ENCODE measurements at regions not wholly inside any gene's neighbourhood (a gene's known extent, or its start where the extent isn't known, plus 50 kb on each side); places are given as distances from the start of the nearest gene placed in this dataset.
A peak's percentile ranks its signal among the peaks of the same experiment; 100 is the strongest.

DNA sequence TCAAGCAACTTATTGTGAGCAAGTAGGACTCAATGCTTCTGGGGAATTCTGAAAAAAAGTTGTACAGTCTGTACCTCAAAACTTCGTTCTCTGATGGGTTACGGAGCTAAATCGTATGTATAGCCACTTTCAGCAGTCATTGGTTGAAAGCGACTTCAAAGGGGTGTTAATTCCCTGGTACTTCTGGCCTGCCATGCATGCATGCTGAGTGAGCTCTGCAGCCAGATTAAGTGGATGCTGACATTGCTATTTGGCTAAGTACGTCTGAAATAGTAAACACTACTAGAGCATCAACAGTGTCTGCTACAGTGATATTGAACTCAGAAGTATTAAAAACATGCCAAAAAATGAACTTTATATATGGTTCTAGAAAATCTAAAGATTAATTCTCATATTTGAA, 1183.1 kb upstream of the PCDH20 start:
- DNase-seq = no peak

DNA sequence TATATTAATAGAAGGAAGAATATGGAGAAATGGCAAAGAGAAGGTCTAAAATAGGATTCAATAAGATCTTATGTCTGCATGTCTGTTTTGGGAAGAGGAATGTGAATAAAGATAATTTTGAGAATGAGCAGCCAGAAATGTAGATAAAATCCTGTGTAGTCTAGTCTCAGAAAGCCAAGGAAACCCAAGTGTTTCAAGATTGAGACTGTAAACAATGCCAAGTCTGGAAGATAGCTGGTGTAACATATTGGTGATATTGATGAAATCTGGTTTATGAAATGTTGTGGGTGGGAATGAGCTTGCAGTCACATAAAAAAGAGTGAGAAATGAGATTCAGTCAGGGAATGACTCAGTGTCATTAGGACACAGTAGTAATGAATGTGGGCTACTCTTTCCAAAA, 1180.3 kb upstream of the PCDH20 start:
- no peak for DNase-seq

DNA sequence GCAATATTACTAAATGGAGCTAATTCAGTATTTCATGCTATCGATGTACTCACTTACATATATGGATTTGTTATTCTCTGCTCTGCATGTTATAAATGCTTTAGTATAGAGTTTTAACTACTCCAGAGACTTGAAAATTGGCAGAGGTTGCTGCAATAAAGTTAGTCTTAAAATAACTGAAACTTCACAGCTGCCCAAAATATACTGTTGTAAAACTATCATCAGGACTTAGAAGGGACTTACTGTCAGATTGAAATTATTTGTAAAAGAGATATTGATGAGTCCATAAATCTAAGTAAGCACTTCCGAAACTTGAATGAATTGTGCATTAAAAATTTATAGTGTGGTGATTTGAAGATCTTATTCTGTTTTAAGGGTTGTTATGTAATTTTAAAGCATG, 1178.2 kb upstream of the PCDH20 start:
- DNase-seq = no peak

DNA sequence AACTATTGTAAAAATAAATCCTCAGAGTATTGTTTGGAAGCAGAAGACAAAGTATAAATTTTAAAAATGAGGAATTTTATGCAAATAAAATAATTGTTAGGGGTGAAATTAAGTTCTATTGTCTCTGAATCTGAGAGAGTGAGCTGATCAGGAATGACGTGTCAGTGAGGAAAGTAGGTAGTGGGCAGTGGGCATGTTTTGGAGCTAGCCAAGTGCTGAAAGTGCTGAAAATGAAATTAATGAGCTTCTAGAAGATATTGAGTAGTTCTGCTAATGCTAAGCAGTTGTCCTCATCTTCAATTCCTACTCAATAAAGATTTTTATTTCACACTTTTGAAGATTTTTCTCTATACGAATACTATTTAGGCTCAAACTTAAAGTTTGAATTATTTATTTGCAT, 1167.8 kb upstream of the PCDH20 start:
- no peak for DNase-seq

DNA sequence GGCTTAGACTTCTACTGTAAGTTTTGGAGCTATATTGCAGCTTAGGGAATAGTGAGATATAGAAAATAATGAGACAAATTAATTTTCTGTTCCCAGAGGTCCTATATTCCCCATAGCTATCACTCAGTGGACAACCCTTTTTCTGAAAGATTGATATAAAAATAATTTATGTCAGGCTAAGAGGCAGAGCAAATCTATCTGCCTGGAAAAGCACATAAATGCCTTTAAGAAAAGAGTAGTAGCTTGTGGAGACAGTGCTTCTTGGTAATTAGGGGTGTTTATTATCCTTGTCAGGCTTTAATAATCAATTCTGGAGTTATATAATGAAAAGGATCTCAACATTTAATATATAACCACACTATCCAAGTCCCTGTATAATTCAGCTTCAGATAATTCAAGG, 1162.8 kb upstream of the PCDH20 start:
- no peak for DNase-seq

DNA sequence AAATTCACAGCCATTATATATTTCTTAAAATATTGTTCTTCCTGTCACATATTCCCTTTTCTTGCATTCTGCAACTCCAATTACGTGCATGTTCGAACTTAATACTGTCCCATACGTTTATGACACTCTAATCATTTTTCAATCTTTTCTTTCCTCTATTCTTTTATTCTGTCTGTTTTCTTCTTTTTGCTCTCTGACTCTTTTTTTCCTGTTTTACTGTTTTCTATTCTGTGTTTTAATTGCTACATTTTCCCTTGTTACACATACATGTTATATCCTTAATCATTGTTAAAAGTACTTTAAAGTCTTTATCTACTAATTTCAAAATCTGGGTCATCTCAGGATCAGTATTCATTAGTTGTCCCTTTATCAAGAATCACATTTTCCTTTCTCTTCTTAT, 1149.1 kb upstream of the PCDH20 start:
- DNase-seq = no peak

DNA sequence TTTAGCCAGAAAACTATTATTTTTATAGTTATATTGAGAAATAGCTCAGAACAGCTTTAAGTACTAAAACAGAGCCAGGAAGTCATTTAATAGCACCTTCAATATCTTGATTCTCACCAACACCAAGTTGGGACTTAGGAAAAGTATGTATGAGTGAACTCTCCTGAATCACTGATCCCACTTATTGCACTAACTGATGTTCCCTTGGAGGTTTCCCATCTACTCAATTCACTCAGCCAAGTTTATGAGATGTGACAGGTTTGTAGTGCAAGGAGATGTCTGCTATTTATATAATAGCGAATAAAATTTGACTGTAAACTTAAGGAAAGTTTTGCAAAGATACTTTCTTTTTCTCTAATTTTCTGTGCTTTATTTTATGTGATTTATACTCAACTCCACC, 1147.6 kb upstream of the PCDH20 start:
- no peak for DNase-seq

DNA sequence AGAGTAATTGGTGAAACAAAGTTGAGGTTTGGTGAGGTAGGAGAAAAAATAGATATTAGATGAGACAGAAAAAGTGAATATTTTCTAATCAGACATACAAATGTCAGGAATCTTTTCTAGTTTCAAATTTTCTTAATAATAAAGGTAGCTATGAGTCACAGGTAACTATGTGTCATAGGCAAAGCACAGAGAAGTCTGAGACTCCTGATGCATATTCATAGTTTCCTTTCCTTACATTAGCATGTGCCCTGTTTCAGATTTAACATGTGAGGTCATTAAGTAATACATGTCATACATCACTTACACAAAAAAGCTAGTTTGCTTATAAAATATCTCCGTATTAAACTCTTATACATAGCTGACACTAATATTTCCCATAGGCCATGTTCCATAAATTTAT, 1141.3 kb upstream of the PCDH20 start:
- DNase-seq = no peak

DNA sequence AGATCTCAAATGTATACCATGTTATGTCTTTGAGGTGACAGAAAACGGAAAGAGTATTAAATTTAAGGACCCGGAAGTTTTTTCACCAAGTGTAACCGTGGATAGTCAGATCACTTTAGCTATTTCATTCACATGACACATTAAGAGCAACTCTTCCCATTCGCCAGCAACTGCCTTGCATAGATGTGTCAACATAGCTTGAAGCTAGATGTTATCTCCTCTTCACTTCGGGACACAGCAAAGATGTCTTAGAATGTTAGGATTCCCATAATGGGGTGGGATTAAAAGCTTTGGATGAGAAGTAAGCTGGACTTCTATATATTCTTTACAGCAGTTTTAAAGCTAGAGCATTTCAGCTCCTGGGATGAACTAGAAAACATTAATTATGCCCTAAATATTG, 1135.9 kb upstream of the PCDH20 start:
- DNase-seq = no peak

DNA sequence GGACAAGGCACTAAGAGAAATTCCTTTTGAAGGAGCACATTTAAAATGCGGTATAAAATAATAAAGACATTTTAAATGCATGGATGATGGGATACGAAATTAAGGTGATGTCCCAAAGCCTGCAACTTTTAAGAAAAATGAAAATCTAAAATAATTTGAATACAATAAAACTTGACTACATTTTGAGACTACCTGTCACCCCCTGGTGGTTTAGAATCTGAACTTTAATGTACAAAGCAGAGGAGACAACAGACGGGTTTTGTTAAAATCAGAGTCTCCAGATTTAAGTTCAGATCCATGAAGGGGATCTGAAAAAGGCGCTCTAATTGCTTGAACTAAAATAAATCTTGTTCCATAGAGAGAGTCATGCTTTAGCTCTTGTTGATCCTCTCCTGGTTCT, 1129.3 kb upstream of the PCDH20 start:
- no peak for DNase-seq

DNA sequence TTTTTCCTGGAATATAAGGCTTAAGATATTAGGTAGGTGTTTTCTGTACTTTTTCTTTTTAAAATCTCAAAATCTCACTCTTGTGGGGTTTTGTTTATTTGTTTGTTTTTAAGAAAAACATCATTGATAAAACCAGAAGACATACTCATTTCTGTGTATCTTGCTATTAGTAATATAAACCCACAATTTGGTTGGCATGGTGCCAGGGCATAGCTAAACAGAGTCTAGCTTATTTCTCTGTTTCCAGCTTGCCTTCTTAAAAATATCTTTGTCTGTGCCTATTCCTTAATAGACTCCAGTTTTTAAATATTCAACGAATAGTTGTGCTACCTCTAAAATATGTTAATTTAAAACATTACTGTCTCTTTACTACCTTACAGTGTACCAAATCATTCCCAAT, 1121.9 kb upstream of the PCDH20 start:
- DNase-seq = no peak

DNA sequence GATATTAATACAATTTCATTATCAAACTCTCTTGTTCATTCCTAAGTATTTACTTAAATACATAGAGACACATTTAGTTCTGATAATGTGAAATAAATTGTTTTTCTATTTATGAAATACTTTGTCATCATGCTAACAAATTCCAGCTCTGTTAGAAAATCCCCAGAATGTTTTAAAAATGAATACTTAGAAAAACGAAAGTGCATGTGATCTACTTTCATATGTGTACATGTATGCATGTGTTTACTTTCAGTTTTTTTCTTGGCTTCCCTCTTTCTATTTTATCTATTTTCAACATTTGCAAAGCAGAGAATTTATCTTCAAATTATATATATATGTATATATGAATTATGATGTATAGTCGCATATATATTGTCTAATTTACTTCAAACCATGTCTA, 1110.0 kb upstream of the PCDH20 start:
- no peak for DNase-seq

DNA sequence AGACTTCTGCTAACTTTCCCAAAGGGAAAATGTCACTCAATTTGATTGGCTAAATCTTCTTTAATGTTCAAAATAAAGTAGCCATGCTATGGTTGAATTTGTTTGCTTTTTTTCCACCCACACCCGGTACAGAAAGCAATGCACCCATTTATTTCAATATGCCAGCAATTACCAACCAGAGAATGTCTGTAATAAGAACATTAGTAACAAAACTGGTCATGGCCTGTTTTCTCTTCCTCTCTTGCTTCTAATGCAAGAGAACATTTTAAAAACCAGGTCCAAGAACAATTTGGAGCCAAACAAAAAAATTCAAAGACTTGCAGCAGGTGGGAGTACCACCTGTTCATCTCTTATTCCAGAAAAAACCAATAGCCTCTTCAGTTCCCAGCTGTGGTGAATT, 1108.8 kb upstream of the PCDH20 start:
- no peak for DNase-seq

DNA sequence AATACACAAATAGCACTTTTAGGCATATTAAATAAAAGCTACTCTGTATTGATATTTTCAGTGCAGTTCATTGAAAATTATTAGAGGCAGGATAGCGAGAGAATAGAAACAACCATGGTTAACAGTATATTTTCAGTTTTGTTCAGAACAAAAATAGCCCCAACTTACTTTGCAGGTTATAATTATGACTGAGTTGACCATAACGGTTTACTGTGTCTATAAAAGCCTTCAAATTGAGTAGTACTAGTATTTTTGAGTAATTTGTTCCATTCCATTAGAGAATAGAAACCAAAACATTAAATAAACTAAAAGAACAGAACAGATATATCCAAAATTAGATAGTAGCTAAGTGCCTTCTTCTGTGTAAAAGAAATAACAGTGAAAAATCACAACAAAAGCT, 1108.4 kb upstream of the PCDH20 start:
- no peak for DNase-seq

DNA sequence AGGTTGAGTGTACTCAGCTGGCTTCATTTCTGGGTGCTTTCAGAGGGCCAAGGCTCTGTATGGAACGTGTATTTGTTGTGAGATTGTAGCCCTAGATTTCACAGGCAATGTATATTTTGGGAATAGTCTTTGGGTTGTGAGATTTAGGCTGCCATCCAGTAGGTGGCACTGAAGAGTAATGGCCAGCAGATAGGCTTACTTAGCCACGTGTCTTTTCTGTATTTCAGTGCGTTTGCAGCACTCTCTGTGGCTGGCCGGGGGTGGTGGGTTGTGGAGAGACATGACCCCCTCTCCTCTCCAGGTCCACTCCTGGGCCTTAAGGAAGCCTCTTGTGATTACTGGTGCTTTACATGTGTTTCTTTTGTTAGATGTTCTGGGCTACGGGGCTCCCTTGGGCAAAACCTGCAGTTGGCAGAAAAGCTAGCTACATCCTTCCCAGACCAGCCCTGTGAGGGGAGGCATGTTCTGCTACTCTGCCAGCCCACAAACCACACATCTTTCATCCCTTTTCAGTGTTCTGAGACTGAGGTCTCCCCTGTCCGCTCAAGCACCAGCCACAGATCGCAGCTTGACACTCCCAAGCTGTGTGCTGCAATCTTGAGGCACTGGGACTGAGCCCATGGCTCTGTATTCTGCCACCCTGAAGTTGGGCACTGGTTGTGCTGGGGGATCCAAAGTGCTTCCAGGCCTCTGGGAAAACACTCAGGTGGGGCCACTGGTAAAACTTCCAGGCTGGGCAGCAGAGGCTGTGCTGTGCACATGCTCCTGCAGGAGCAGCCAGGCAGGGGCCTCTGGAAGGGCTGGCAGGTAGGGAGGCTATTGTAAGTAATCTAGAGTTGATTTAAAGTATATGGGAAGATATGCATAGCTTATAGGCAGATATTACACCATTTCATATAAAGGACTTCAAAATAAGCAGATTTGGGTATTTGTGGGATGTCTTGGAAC, 1096.8 kb upstream of the PCDH20 start:
- peak; percentile 36 for DNase-seq

DNA sequence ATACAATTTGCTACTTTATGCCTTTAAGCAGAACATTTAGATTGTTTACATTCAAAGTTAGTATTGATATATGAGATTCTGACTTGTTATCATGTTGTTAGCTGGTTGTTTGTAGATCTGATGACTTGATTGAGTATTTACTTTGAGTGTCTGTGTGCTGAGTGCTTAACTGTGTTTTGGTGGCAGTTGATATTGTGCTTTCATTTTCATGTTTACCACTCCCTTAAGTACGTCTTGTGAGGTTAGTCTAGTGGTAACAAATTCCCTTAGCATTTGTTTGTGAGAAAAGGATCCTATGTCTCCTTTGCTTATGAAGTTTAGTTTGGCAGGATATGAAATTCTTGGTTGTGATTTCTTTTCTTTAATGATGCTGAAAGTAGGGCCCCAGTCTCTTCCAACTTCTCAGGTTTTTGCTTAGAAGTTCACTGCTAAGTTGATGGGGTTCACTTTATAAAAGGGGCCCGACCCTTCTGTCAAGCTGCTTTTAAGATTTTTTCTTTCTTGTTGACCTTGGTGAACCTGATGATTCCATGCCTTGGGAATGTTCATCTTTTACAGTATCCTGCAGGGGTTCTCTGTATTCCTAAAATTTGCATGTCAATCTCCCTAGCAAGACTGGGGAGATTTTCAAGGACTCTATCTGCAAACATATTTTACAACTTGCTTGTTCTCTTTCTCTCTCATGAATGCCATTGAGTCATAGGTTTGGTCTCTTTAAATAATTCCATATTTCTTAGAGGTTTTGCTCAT, 1095.4 kb upstream of the PCDH20 start:
- no peak for DNase-seq

DNA sequence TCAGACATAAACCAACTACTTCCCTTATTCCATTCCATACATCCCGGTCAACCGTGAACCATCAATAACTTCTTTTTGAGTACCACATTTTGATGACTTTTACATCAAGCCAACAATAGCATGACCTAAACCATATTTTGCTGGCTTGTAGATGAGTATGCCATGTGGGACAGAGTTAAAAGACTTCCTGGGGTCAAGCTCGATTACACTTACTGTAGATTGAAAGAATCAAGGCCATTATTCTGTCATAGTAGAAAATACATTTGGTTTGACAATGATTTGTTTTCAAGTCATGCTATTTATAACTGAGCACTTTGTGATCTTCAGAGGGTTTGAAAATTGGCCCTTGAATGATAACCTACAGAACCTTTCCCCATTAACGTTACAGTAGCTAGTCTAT, 1086.9 kb upstream of the PCDH20 start:
- no peak for DNase-seq

DNA sequence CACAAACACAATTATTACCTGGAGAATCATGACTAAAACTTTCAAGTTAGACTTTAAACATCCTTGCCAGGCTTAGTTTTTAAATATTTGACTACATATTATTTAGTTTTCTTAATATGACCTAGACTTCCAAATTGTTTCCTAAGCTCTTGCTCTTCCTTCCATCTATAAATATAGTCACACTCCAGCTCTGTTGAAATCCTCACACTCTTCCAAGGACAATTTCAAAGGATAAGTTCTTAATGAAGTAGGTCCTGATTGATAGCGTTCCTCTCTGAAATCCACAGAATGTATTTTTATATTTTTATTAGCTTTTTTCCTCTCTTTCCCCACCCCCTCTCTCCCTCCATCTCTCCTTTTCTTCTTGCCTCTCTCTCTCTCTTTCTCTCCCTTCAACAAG, 1074.1 kb upstream of the PCDH20 start:
- DNase-seq = no peak

DNA sequence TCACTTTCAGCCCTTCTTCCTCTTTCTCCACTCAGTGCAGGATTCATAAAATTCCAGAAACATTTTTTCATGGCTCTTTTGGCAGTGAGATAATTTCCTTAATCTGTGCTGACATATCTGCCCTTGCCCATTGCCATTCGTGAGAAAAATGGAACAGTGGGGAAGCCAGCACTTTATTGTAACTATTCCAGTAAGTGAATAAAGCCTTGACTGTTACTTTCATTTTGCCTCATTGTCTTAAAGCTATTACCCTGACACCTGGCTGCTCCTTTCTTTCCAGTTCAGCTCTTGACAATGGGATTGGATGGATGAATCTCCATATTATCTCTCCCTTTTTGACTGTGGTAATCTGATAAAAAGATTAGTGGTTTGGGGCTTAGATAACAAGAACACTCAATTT, 1068.1 kb upstream of the PCDH20 start:
- no peak for DNase-seq

DNA sequence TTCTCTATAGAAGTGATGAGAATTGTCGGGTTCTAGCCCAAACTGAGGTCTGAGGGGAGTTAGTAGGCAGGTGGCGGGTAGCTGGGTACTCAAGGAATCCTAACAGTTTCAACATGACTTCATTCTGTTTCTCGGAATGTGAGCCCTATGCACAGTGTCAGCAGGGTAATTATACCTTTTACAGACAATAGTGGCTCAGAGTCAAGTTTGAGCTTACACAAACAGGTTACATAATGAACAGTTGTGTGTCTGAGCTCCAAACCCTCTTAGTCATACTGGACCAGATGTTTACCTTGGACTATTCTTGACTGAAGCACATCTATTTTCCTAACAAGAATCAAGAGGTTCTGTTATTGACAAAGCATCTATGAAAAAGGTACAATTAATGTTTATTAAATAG, 1066.7 kb upstream of the PCDH20 start:
- no peak for DNase-seq

DNA sequence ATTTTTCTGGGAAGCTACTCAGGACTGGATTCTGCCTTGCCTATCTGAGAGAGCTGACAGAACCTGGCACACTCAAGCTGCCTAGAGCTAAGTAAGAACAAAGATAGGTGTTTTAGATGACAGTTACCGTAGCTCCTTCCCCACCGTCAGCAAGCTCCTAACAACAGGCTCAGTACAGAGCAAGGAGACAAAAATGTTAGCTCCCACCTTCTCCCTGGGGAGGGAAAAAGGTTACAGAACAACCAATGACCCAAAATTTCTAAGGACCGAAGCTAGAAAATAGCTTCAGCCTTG, 1058.2 kb upstream of the PCDH20 start:
- DNase-seq = no peak

DNA sequence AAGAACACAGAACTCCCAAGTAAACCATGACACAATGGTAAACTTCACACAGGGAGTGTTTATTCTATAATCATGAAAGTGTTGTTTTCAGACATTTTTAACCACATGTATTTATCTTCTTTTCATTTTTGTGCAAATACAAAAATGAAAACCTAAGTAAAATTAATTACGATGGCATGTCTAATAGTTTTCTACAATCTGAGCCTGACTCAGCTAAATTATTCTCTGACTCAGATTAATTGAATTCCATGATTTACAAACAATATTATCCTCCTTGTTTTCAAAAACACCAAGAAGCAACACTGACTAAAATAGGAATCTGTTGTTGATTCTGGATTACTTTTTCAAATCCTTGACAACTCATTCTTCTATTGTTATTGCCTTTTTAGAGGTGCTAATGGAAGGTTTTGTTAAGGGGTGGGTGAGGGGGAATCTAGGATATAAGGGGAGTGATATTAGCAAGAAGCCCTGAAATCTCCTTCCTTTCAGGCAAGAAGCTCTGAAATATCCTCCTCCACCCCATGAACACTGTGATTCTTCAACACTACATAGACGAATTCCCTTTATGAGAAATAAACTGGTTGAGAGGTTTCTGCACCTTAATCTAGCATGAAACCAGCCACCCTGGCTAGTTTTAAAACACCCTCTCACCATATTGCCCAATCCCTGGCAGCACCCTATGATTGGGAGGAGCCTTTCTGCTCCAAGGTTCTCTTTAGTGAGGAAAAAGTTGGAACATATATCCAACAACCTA, 1057.7 kb upstream of the PCDH20 start:
- no peak for DNase-seq

DNA sequence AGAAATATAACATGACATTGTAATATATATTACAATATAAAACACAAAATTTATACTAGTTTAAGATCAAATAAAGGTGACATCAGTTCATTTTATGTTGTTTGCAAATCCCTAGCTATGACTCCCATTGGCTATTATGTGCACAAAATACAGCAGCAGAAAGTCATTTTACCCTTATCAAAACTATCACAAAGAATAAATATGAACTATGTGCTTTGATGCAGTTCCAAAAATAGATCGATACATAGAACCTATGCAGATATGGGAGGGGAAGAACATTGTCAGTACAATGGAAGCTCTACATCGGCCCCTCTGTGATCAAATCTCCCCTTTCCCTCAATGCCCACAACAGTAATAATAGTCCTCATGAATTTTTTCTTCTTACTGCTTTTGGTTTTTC, 1038.1 kb upstream of the PCDH20 start:
- no peak for DNase-seq

Measured in right kidney (tissue), 1 donor.